ENCODE measurements at regions not wholly inside any gene's neighbourhood (a gene's known extent, or its start where the extent isn't known, plus 50 kb on each side); places are given as distances from the start of the nearest gene placed in this dataset.

GRCh38 chr14:40599725-40600124 lies 1007.0 kb upstream of the LRFN5 start:
- Mint-ChIP-seq H3K36me3 (ENCODE audit: insufficient read depth in 1 of 3, low read depth in 3 of 3) (no peaks in the 10 kb centered on the region), H3K27ac (no peak overlapping the region), H3K4me3 (no peak overlapping the region), H3K27me3 (ENCODE audit: low read depth) (no peaks in the 10 kb centered on the region), H3K9me3 (no peaks in the 10 kb centered on the region), H3K4me1 (no peaks in the 10 kb centered on the region)
- H3K14ac ChIP-seq (ENCODE audit: insufficient read depth, low read length): no peak overlapping the region
- H4K91ac ChIP-seq (ENCODE audit: insufficient read length, low read depth, low read length): no peak overlapping the region
- H3K23me2 ChIP-seq (ENCODE audit: insufficient read length, low read depth, low read length, poor library complexity, severe bottlenecking): no peaks in the 10 kb centered on the region
- no peak overlapping the region for H3K4me2 ChIP-seq (ENCODE audit: insufficient read depth, insufficient read length, low read length)
- H2BK120ac ChIP-seq (ENCODE audit: low read depth, low read length, poor library complexity, severe bottlenecking): no peak overlapping the region
- no peak overlapping the region for H3K56ac ChIP-seq (ENCODE audit: insufficient read length, low read depth, low read length)
- H3K79me2 ChIP-seq (ENCODE audit: insufficient read depth, low read length): no peaks in the 10 kb centered on the region
- H3K79me1 ChIP-seq (ENCODE audit: insufficient read depth, low read depth, low read length, poor library complexity, severe bottlenecking): no peaks in the 10 kb centered on the region
- no peak for DNase-seq
- H3K23ac ChIP-seq (ENCODE audit: insufficient read length, low read depth, low read length): no peak overlapping the region
- no peak overlapping the region for H3T11ph ChIP-seq (ENCODE audit: low read length)
- no peak overlapping the region for H2BK5ac ChIP-seq (ENCODE audit: insufficient read length, low read length)
- no peak overlapping the region for H2BK20ac ChIP-seq (ENCODE audit: low read depth, low read length, poor library complexity, severe bottlenecking)
- no peak overlapping the region for H2BK15ac ChIP-seq (ENCODE audit: low read depth, low read length)
- H3K27ac ChIP-seq (ENCODE audit: insufficient read length, low read depth, low read length): no peak overlapping the region
- H2AFZ ChIP-seq (ENCODE audit: low read length): no peak overlapping the region
- TF ChIP-seq CTCF (conservative IDR thresholded peaks at IDR 0.05): no peak
- no peak overlapping the region for H4K8ac ChIP-seq (replicated peaks; ENCODE audit: insufficient read length, low read depth, low read length)
- H3K9me3 ChIP-seq (ENCODE audit: control insufficient read depth, low read depth, low read length): no peaks in the 10 kb centered on the region
- H4K5ac ChIP-seq (ENCODE audit: insufficient read length, low read depth, low read length): no peak overlapping the region
- no peak overlapping the region for H2AK5ac ChIP-seq (ENCODE audit: insufficient read length, low read length)
- H2BK12ac ChIP-seq (ENCODE audit: insufficient read length, low read depth, low read length): no peak overlapping the region
- no peak overlapping the region for H3K18ac ChIP-seq (ENCODE audit: insufficient read length, low read depth, low read length)
- H4K20me1 ChIP-seq (ENCODE audit: control insufficient read depth, insufficient read depth, insufficient read length): no peaks in the 10 kb centered on the region
- H3K27me3 ChIP-seq (ENCODE audit: insufficient read depth, low read length): no peaks in the 10 kb centered on the region
- no peak overlapping the region for H3K4ac ChIP-seq (ENCODE audit: low read depth, low read length)
- no peak overlapping the region for H3K9ac ChIP-seq (ENCODE audit: extremely low read depth, insufficient read length, low read length)
- H3K4me1 ChIP-seq (ENCODE audit: insufficient read depth, low read length): no peaks in the 10 kb centered on the region
